GM06990 (cell line): ENCODE measurements at regions not wholly inside any gene's neighbourhood (a gene's known extent, or its start where the extent isn't known, plus 50 kb on each side); places are given as distances from the start of the nearest gene placed in this dataset.

ENCODE experiments used
- DNase-seq: peaks from one replicate; pipeline ENCODE4 v3.0.0-alpha.2; 2011; ENCODE audit not compliant: insufficient read length; ENCODE audit errors: extremely low read depth
- H3K27me3 ChIP-seq: replicated peaks from 2 replicates; pipeline ENCODE4 v1.6.0; 2011; ENCODE audit warnings: low read length; ENCODE audit not compliant: control insufficient read depth, insufficient read depth
- H3K36me3 ChIP-seq: 2 replicates; pipeline ENCODE4 v1.5.1; 2011; ENCODE audit warnings: low read length; ENCODE audit not compliant: control insufficient read depth, insufficient read depth
- H3K4me3 ChIP-seq: replicated peaks from 2 replicates; pipeline ENCODE4 v1.5.1; 2011; ENCODE audit warnings: low read depth, mild to moderate bottlenecking, control low read depth, low read length
- CTCF ChIP-seq: IDR thresholded peaks from 2 replicates; pipeline ENCODE4 v1.5.1; 2011; ENCODE audit warnings: low read length, control low read depth, mild to moderate bottlenecking, inconsistent platforms; ENCODE audit not compliant: insufficient read depth, poor library complexity, severe bottlenecking

GRCh38 chr5:162231522-162231921 is 163.9 kb downstream of the GABRG2 start:
- no peak for DNase-seq
- Histone ChIP-seq H3K27me3 (no peaks in the 10 kb centered on the region), H3K4me3 (no peak overlapping the region), H3K36me3 (no peaks in the 10 kb centered on the region)
- TF ChIP-seq CTCF = no peak

DNA sequence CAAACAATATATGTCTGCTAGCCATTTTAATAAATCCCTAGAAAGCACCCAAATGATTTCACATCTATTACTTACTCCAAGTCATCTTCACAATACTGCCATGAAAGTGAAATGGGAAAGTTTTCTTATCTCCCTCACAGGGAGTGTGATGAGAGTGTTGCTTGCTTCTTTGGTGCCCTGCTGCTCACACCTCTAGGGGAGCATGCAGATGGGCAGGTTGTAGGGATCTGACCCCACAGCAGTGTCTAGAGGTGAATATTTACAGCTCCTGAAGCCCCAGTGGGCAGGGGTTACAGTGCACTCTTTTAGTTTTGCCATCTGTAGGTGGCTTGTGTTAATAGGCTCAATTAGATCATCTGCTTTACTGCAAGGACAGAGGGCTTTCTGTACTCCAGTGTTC is 173.2 kb downstream of the GABRG2 start:
- DNase-seq = no peak
- TF ChIP-seq CTCF = no peak
- H3K36me3 ChIP-seq = no peaks in the 10 kb centered on the region
- H3K27me3 ChIP-seq = no peaks in the 10 kb centered on the region
- no peak overlapping the region for H3K4me3 ChIP-seq

DNA sequence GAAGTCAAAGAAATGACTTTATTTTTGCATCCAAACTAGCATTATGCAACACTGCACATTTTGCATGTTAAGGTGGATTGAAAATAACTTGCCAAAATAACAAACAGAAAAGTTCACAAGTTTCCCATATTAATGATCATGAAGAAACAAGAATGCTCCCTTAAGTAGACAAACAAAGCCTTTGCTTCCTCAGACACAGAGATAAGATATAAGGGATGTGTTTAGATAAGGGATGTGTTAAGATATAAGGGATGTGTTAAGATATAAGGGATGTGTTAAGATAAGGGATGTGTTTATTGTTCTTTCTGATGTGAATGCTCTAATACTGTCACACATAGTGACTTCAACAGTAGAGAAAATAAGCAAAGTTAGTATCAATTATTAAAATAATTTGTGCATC is 174.8 kb downstream of the GABRG2 start:
- DNase-seq = no peak
- H3K27me3 ChIP-seq = no peaks in the 10 kb centered on the region
- no peaks in the 10 kb centered on the region for H3K36me3 ChIP-seq
- TF ChIP-seq CTCF = no peak
- H3K4me3 ChIP-seq = no peak overlapping the region

DNA sequence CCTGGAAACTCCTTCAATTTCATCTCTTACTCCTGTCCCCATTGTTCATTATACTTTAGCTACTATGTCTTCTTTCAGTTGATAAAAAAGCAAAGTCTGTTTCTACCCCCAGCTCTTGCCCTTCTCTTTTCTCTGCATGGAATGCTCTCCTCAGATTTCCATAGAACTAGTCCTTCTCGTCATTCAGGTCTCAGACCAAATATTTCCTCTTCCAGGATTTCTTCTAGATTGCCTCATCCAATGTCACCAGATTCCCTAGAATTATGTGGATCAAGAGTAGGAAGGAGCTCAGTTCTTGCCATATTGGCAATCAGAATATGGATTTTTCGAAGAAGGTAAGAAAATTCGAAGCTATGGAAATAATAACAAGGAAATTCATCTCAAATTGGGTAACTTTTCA is 176.1 kb downstream of the GABRG2 start:
- no peaks in the 10 kb centered on the region for H3K27me3 ChIP-seq
- TF ChIP-seq CTCF = no peak
- no peak overlapping the region for H3K4me3 ChIP-seq
- H3K36me3 ChIP-seq = no peaks in the 10 kb centered on the region
- DNase-seq = no peak

DNA sequence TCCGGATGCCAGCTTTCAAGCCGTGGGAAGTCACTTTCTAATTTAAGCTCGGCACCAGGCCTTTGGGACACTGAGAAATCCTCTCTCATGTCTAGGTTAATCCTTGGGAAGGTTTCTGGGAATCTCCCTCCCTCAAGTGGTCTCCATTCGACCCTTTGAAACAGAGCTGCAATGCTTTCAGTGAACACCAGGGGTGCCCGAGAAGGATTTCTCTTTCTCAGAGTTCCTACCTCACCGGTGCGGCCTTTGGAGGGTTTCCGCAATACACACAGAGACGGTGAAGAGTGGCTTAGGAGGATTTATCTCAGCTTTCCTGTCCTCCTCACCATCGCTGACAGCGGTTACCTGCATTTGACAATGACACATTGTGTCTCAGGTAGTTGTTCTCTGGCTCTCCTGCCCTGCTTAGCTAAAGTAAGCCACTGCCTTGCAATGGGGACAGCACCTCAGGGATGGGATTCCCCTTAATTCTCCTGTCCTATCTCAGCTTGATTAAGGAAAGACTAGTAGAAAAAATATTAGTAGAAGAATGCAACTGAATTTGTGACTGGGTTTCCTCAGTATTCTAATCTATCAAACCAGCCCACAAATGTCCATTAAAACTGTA is 180.6 kb downstream of the GABRG2 start:
- Histone ChIP-seq H3K4me3 (no peak overlapping the region), H3K27me3 (no peaks in the 10 kb centered on the region), H3K36me3 (no peaks in the 10 kb centered on the region)
- peak; percentile 48 for TF ChIP-seq CTCF
- DNase-seq = no peak

DNA sequence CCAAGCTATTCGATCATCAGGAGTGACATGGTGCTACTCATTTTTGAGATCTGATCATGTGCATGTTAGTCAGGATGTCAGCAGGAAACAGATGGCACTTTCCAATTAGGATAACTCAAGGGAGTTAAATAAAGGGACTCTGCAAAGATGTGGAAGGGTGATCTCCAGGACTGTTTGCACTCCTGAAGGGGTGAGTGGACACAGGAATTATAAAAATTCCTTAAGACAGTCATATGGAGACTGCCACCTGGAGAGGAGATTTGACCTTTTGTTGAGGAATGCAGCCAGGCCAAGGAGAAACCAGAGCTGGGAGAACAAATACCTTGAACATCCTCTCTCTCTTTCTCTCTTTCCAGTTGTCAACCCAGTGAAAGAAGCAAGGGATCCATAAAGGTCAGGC is 189.1 kb downstream of the GABRG2 start:
- Histone ChIP-seq H3K4me3 (no peak overlapping the region), H3K36me3 (no peaks in the 10 kb centered on the region), H3K27me3 (no peaks in the 10 kb centered on the region)
- no peak for TF ChIP-seq CTCF
- DNase-seq = no peak
